Adipocyte (in vitro differentiated cells): ENCODE measurements at regions not wholly inside any gene's neighbourhood (a gene's known extent, or its start where the extent isn't known, plus 50 kb on each side); places are given as distances from the start of the nearest gene placed in this dataset.
A peak's percentile ranks its signal among the peaks of the same experiment; 100 is the strongest.

Experiments used
- DNase-seq: peaks from one replicate; pipeline ENCODE4 v3.0.0-alpha.2; 2015; ENCODE audit warnings: low read depth
- H3K27me3 ChIP-seq: replicated peaks from 2 replicates; pipeline ENCODE4 v1.7.0; 2013; ENCODE audit warnings: mild to moderate bottlenecking, low read length, moderate library complexity; ENCODE audit not compliant: control insufficient read depth, insufficient read depth
- H3K36me3 ChIP-seq: 2 replicates; pipeline ENCODE4 v1.7.0; 2013; ENCODE audit warnings: low read length, mild to moderate bottlenecking, moderate library complexity; ENCODE audit not compliant: control insufficient read depth, insufficient read depth, severe bottlenecking
- H3K4me1 ChIP-seq: 2 replicates; pipeline ENCODE4 v1.7.0; 2013; ENCODE audit warnings: mild to moderate bottlenecking, low read length, moderate library complexity; ENCODE audit not compliant: control insufficient read depth, insufficient read depth
- H3K4me3 ChIP-seq: 2 replicates; pipeline ENCODE4 v1.7.0; 2013; ENCODE audit warnings: mild to moderate bottlenecking, low read length, moderate library complexity
- H3K9ac ChIP-seq: 2 replicates; pipeline ENCODE4 v1.7.0; 2013; ENCODE audit warnings: mild to moderate bottlenecking, low read length, moderate library complexity
- H3K9me3 ChIP-seq: 2 replicates; pipeline ENCODE4 v1.7.0; 2013; ENCODE audit warnings: mild to moderate bottlenecking, low read length, moderate library complexity; ENCODE audit not compliant: control insufficient read depth

- no peaks in the 10 kb centered on the region for H3K27me3 ChIP-seq
- no peak overlapping the region for H3K4me3 ChIP-seq
- H3K9ac ChIP-seq, result no peak overlapping the region
- no peak for DNase-seq
- no peaks in the 10 kb centered on the region for H3K36me3 ChIP-seq
- H3K4me1 ChIP-seq, result peaks cover 5% of the 10 kb centered on the region
- H3K9me3 ChIP-seq, result peaks cover 17% of the 10 kb centered on the region
Measured at GRCh38 chr21:15134701-15135470, 70.1 kb upstream of the NRIP1 start.

DNA sequence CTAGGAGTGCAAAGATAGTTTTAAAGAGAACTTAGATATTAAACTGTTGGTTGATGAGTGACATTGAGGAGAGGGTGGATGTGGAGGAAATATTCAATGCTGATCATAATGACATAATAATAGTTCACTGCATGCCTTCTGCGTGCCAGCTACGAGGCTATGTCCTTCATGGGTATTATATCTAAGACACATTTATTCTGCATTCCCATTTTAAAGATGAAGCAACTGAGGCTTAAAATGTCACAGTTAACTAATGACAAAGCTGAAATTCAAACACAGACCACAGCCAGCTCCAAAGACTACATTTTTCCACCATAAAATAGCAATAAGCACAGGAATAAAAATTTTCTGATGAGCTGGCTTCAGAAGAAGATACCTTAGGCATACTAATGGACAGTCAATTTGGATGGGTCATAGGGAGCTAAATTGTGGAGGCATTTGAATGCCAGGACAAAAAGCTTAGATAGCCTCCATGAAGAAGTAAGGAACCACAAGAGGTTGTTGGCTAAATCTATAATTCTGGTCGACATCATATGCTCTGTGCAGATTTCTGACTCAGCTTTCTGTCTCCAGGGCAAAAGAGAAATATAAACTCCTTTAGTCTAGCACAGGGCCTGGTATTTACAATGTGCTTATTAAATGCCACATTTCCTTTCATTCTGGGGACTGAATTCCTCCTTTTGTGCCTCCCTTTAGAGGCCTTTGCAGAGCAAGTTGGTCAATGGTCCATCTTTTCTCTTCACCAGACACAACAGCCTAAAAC lies 71.2 kb upstream of the NRIP1 start:
- peaks cover 17% of the 10 kb centered on the region for H3K9me3 ChIP-seq
- no peaks in the 10 kb centered on the region for H3K36me3 ChIP-seq
- no peak for DNase-seq
- no peak overlapping the region for H3K4me3 ChIP-seq
- H3K4me1 ChIP-seq, result peaks cover 5% of the 10 kb centered on the region
- no peak overlapping the region for H3K9ac ChIP-seq
- no peaks in the 10 kb centered on the region for H3K27me3 ChIP-seq

DNA sequence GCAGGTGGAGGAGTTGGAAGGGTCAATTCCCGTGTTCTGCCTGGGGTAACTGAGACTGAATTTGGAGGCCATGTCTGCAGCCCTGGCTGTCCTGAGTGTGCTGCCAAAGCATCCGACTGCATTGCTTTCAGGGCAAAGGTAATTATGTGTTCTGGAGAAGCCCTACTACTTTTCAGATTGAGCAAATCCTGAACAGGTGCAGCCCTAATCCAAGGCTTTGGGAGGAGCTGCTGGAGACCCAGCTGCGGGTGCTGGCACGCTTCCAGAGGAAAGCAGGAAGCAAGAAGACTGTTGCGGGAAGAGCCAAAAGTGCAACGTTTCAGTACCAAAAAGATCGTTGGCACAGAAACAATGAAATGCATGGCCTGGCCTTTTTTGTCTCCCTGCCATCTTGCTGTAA lies 73.7 kb upstream of the NRIP1 start:
- peaks cover 5% of the 10 kb centered on the region for H3K4me1 ChIP-seq
- no peak overlapping the region for H3K9ac ChIP-seq
- H3K27me3 ChIP-seq, result no peaks in the 10 kb centered on the region
- no peak overlapping the region for H3K4me3 ChIP-seq
- H3K9me3 ChIP-seq, result no peaks in the 10 kb centered on the region
- DNase-seq, result no peak
- no peaks in the 10 kb centered on the region for H3K36me3 ChIP-seq

DNA sequence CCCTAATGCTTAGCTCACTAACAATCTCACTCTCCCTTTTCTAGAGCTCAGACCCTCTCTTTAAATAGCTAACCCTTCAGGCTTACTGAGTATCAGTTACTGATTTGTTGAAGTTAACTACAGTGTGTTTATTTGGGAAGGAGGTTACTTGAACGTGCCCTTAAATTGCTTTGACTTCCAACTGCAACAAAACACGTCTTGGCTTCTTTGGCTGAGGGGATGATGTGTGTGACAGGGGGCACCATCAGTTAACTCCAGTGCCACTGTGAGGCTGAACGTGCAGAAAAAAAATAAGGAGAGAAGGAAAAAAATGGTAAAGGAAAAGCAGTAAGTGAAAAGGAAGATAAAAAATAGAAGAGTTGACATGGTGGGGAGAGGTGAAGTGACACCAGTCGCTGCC lies 75.1 kb upstream of the NRIP1 start:
- no peaks in the 10 kb centered on the region for H3K27me3 ChIP-seq
- peaks cover 11% of the 10 kb centered on the region for H3K4me1 ChIP-seq
- no peaks in the 10 kb centered on the region for H3K36me3 ChIP-seq
- no peak overlapping the region for H3K4me3 ChIP-seq
- H3K9ac ChIP-seq, result no peak overlapping the region
- DNase-seq, result no peak
- no peaks in the 10 kb centered on the region for H3K9me3 ChIP-seq

DNA sequence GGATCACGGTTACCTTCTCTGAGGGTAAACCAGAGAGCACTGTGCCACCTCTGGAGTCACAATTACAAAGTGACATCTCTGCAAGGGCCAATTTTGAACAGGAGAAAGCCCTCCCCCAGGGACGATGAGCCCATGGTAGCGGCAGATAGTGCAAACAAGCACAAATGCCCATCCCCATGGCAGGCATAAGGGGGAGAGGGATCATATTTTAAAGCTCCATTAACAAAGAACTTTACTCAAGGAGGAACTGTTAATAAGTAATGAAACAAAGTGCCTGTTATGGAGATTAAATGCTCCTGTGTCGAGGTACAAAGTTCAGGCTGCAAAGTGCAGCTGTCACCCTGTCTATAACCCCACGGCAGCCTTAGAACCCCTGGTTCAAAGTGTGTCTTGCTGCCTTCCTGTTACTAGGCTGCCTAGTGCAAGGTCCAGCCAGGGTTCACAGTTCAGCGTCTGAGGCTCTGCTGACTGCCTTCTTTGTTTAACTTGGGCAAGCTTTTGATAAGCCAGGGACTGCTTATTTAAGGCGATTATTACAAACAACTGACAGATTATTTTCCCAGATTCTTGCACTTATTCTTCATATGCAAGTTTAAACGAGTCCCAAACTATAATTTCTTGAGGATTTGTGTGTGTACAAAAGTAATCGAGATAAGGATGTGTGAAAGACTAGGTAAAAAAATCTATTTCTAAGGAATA lies 75.7 kb upstream of the NRIP1 start:
- no peaks in the 10 kb centered on the region for H3K36me3 ChIP-seq
- H3K4me3 ChIP-seq, result no peak overlapping the region
- no peaks in the 10 kb centered on the region for H3K27me3 ChIP-seq
- H3K9me3 ChIP-seq, result no peaks in the 10 kb centered on the region
- H3K4me1 ChIP-seq, result peaks cover 11% of the 10 kb centered on the region
- H3K9ac ChIP-seq, result no peak overlapping the region
- no peak for DNase-seq

DNA sequence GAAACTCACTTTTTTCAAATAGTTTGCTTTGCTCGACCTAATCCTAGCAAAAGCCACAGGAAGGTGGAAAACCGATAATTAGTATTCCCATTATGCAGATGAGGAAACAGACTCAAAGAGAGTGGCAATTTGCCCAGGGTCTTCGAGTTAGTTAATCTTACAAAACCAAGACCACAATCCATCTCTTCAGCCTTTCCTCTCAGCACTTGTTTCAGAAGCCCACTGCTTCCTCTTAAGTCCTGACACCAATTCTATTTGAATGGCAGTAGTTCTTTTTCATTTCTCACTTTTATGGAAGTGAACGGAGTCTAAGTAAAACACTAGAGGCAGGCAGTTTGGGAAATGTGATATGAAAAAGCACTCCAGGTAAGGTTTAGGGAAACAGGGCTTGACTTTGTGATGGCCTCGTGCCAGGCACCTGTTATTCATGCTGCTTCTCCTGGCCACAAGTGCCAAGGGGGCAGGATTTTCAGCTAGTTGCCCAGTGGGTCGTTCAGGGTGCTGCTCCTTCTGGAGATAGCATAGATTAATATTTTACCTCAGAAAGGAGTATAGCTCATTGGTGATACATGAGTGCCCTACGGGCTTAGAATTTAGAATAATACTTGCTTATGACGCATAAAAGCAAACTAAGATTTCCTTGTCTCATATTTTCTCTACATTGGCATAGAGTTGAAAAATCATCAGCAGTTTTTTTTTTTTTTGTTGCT lies 76.6 kb upstream of the NRIP1 start:
- H3K4me1 ChIP-seq, result peaks cover 11% of the 10 kb centered on the region
- H3K9ac ChIP-seq, result no peak overlapping the region
- no peaks in the 10 kb centered on the region for H3K27me3 ChIP-seq
- no peak for DNase-seq
- no peak overlapping the region for H3K4me3 ChIP-seq
- H3K36me3 ChIP-seq, result no peaks in the 10 kb centered on the region
- no peaks in the 10 kb centered on the region for H3K9me3 ChIP-seq

DNA sequence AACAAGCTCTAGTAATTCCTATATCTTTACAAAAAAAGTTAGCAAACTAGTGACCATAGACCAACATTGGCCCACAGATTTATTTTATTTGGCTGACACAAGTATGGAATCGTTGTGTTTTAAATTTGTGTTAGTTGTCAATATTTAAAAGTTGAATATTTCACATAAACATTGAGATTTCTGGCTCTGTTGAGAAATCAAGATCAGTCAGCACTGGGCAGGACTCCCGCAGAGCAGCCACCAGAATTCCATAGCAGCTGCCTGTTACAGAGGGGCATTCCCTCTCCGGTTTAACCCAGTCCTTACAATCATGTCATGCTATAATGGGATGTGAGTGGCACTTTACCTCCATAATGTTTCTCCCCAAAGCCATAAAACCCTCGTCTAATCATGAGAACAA lies 79.2 kb upstream of the NRIP1 start:
- DNase-seq, result peak; percentile 17
- H3K4me1 ChIP-seq, result peaks cover 11% of the 10 kb centered on the region

DNA sequence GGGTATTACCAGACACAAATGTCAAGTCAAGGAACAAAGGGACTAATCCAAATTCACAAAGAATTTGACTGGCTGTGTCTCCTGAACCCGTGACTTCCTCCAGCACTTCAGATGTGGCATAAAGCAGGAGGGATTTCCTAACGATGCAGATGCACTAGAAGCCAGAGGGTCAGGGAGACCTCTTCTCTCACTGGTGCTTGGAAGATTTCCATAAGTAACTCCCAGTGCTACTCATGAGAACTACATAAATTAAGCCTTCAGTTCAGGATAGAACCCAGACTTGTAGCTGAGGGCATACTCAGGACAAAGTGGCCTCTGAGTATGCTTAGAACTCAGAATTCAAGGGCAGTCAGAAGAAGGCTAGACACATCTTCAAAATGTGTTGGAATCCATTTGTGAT lies 83.6 kb upstream of the NRIP1 start:
- H3K27me3 ChIP-seq, result peaks cover 2% of the 10 kb centered on the region
- H3K36me3 ChIP-seq, result no peaks in the 10 kb centered on the region
- DNase-seq, result no peak
- peaks cover 20% of the 10 kb centered on the region for H3K4me1 ChIP-seq
- no peaks in the 10 kb centered on the region for H3K9me3 ChIP-seq
- H3K9ac ChIP-seq, result no peak overlapping the region
- H3K4me3 ChIP-seq, result no peak overlapping the region

More for the DNA sequence above, 79.2 kb upstream of the NRIP1 start:
- H3K4me3 ChIP-seq, result no peak overlapping the region
- no peaks in the 10 kb centered on the region for H3K27me3 ChIP-seq
- no peaks in the 10 kb centered on the region for H3K36me3 ChIP-seq
- no peak overlapping the region for H3K9ac ChIP-seq
- no peaks in the 10 kb centered on the region for H3K9me3 ChIP-seq

GRCh38 chr21:15149600-15150224 lies 84.9 kb upstream of the NRIP1 start:
- no peak overlapping the region for H3K4me3 ChIP-seq
- no peaks in the 10 kb centered on the region for H3K36me3 ChIP-seq
- H3K4me1 ChIP-seq, result peaks cover 14% of the 10 kb centered on the region
- H3K9ac ChIP-seq, result no peak overlapping the region
- peaks cover 2% of the 10 kb centered on the region for H3K27me3 ChIP-seq
- H3K9me3 ChIP-seq, result no peaks in the 10 kb centered on the region
- DNase-seq, result no peak

DNA sequence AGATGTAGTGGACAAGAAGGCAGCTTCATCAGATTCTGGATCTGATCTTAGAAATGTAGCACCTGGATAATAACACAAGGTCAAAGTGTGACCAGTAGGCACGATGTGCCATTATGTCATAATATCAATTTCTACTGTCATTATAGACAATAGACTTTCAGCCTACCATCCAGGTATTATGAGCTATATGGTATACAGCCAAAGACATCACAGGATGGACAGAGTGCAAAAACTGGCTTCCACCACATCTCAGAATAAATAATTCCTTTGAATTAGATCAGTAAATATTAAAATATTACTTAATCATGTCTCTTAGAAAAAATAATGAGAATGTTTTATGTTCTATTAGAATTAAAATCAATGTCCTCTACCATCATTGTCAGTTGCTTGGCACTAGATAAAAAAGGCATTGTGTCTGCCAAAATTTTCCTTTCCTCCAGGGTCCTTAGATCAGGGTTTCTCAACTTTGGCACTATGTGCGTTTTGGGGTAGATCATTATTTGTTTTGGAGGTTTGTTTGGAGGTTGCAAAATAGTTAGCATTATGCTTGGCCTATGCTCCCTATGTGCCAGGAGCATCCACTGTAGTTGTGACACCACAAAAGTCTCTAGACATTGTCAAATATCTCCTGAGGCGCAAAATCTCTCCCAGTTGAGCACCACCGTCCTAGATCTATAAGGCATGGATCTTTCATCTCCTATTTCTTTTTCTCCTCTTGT lies 86.7 kb upstream of the NRIP1 start:
- Histone ChIP-seq H3K27me3 (peaks cover 2% of the 10 kb centered on the region), H3K9ac (no peak overlapping the region), H3K4me3 (no peak overlapping the region), H3K4me1 (peaks cover 14% of the 10 kb centered on the region), H3K36me3 (no peaks in the 10 kb centered on the region), H3K9me3 (peaks cover under 1% of the 10 kb centered on the region)
- DNase-seq, result no peak
